Left lung (tissue), 4 donors: ENCODE measurements at regions not wholly inside any gene's neighbourhood (a gene's known extent, or its start where the extent isn't known, plus 50 kb on each side); places are given as distances from the start of the nearest gene placed in this dataset.

Experiments
- ATAC-seq: fragments of 200-7000 bp; cut with Tn5 transposase; one replicate; pipeline ENCODE4 v1.9.1; 2020; ENCODE audit warnings: moderate library complexity
- DNase-seq, 4 donors: peaks; one replicate each; pipeline ENCODE4 v3.0.0-alpha.2; 2013 to 2020
- H3K27ac ChIP-seq, 2 donors: fragments of 200-600 bp; sonication (generic) in 1 of 2; one replicate each; pipeline versions ENCODE4 v1.5.0 to v1.8.0; 2020 to 2021
- H3K27me3 ChIP-seq, 2 donors: fragments of 200-600 bp; sonication (generic) in 1 of 2; one replicate each; pipeline versions ENCODE4 v1.5.0 to v1.8.0; 2020 to 2021
- H3K36me3 ChIP-seq, 2 donors: fragments of 200-600 bp; sonication (generic) in 1 of 2; one replicate each; pipeline versions ENCODE4 v1.5.0 to v1.8.0; 2020 to 2021
- H3K4me1 ChIP-seq, 2 donors: fragments of 200-600 bp; one replicate each; pipeline ENCODE4 v1.8.0; 2021
- H3K4me3 ChIP-seq, 2 donors: fragments of 200-600 bp; sonication (generic) in 1 of 2; one replicate each; pipeline versions ENCODE4 v1.5.0 to v1.8.0; 2020 to 2021; ENCODE audit warnings: mild to moderate bottlenecking in 1 of 2
- H3K9me3 ChIP-seq, 2 donors: fragments of 200-600 bp; sonication (generic) in 1 of 2; one replicate each; pipeline versions ENCODE4 v1.5.0 to v1.8.0; 2020 to 2021
- intact Hi-C, 2 donors: fragments of 100-400 bp; cut with DNase I; formaldehyde crosslinking; loops; one replicate each; pipeline versions ENCODE4 v1.11.2 to v1.14.2; 2022
- TF ChIP-seq, protein P1 (sequence below), 2 donors: fragments of 200-600 bp; sonication (generic) in 1 of 2; IDR thresholded peaks; one replicate each; pipeline versions ENCODE4 v1.5.0 to v1.8.0; 2021; ENCODE audit warnings: antibody characterized with exemption in 2 of 2
- donor health status: DM: no; HTN: yes; CAD: no.
- donor health status: DM: no; HTN: no; CAD: no.

DNA sequence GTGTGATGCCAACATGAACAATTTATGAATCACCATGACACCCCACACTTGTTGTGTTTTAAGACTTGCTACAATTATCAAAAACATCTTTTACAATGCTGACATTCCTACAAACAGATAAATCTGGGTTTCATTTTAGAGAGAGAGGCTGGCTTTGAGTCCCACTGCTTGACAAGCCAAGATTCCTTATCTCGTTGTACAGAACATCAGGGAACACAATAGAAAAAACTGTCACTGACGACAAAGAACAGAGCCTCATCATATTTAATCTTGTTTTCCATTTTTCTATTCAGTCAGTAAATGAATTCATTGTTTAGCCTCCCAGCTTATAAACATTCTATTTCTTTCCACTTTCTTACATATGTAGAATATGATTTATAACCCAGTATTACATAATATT, 461.6 kb upstream of the VSTM2A start:
- no peaks in the 10 kb centered on the region for H3K4me1 ChIP-seq
- DNase-seq (no peak), ATAC-seq (no peak)
- H3K4me3 ChIP-seq, result no peak overlapping the region
- H3K27ac ChIP-seq, result no peak overlapping the region
- no peaks in the 10 kb centered on the region for H3K36me3 ChIP-seq
- H3K27me3 ChIP-seq, result no peaks in the 10 kb centered on the region
- intact Hi-C loops, result no loop called here
- TF ChIP-seq, protein P1, sequence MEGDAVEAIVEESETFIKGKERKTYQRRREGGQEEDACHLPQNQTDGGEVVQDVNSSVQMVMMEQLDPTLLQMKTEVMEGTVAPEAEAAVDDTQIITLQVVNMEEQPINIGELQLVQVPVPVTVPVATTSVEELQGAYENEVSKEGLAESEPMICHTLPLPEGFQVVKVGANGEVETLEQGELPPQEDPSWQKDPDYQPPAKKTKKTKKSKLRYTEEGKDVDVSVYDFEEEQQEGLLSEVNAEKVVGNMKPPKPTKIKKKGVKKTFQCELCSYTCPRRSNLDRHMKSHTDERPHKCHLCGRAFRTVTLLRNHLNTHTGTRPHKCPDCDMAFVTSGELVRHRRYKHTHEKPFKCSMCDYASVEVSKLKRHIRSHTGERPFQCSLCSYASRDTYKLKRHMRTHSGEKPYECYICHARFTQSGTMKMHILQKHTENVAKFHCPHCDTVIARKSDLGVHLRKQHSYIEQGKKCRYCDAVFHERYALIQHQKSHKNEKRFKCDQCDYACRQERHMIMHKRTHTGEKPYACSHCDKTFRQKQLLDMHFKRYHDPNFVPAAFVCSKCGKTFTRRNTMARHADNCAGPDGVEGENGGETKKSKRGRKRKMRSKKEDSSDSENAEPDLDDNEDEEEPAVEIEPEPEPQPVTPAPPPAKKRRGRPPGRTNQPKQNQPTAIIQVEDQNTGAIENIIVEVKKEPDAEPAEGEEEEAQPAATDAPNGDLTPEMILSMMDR (IDR thresholded peaks at IDR 0.05), result no peak
- H3K9me3 ChIP-seq, result peaks cover 0 to 19% of the 10 kb centered on the region in 2 donors

DNA sequence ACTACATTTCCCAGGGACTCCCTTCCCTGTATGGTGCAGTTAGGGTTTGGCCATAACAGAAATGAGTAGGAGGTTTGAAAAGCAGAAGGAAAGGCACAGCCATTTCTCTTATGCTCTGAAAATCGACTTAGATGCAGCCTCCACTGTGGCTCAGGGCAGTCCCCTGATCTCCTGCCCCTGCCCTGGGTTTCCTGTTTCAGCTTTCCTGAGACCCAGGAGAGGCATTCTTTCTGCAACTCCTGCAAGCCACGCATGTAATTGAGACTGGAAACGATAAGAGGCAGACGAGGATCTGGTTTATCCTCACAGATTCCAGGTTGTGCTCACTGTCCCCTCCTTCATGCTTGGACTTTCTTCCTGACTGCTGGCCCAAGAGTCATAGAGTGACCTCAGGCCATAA, 461.2 kb upstream of the VSTM2A start:
- Histone ChIP-seq H3K4me3 (no peak overlapping the region), H3K27ac (no peak overlapping the region), H3K9me3 (peaks cover 0 to 22% of the 10 kb centered on the region in 2 donors), H3K36me3 (no peaks in the 10 kb centered on the region), H3K27me3 (no peaks in the 10 kb centered on the region), H3K4me1 (no peaks in the 10 kb centered on the region)
- TF ChIP-seq, protein P1 (IDR thresholded peaks at IDR 0.05), result no peak
- intact Hi-C loops, result no loop called here
- no peak for DNase-seq
- no peak for ATAC-seq

DNA sequence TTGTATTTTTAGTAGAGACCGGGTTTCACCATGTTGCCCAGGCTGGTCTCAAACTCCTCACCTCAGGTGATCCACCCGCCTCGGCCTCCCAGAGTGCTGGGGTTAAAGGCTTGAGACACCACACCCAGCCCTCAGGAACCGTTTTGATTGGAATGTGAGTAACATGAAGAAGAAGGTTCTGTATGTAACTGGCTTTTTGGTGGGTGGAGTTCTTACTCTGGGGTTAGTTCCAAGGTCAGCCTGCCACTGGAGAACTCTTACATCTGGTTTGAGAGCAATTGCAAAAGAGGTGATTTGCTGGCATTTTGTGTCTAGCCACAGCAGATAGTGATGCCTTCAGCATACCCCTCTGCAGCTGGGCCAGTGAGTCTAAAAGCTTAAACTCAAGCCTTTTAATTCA, 457.8 kb upstream of the VSTM2A start:
- Histone ChIP-seq H3K27ac (no peak overlapping the region), H3K4me1 (no peaks in the 10 kb centered on the region), H3K27me3 (no peaks in the 10 kb centered on the region), H3K9me3 (peaks cover 0 to 31% of the 10 kb centered on the region in 2 donors), H3K36me3 (no peaks in the 10 kb centered on the region), H3K4me3 (no peak overlapping the region)
- intact Hi-C loops, result no loop called here
- DNase-seq (no peak), ATAC-seq (no peak)
- TF ChIP-seq, protein P1 (IDR thresholded peaks at IDR 0.05), result no peak

DNA sequence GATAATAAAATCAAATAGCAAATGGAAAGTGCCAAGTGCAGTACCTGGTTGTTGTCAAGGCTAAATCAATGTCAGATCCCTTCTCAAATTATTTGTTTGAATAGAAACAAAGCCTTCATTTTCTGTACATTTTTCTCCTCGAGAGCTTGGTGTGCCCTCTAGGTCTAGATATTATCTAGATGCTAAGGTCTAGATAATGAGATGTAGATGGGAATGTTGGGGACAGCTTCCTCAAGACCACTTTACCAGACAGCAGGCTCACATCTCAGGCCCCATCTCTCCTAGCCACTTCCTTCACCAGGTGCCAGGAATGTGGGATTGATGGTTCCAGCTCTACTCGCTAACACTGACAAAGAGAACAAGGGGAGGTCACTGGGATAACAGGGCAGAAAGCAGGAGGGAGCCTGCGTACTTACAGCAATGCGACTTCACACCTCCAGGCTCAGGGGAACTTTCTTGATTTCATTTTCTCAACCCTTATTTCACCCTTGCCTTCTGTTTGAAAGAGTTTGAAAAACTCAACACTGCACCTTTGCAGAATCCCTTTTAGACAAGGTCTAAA, 451.4 kb upstream of the VSTM2A start:
- Histone ChIP-seq H3K4me1 (no peaks in the 10 kb centered on the region), H3K36me3 (no peaks in the 10 kb centered on the region), H3K27me3 (no peaks in the 10 kb centered on the region), H3K9me3 (peaks cover 0 to 10% of the 10 kb centered on the region in 2 donors), H3K4me3 (no peak overlapping the region), H3K27ac (no peak overlapping the region)
- ATAC-seq (no peak), DNase-seq (no peak)
- TF ChIP-seq, protein P1 (IDR thresholded peaks at IDR 0.05), result no peak
- intact Hi-C loops, result no loop called here

DNA sequence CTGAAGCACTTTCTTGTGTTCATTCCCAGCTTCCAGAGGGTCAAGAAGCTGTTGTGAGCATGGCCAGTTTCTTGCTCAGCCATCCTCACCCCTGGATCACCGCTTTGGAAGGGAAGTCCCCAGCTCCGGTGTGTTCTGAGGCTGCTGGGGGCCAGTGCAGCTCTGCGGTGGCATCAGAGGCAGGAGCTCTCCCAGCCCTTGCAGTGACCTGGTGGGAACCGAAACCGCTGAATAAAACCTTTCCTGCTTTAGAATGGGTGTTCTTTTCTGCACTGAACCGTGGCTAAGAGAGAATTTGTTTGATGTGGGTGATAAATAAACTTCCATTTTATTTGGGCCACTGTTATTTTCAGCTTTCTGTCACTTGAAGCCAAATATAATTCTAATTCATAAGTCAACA, 450.9 kb upstream of the VSTM2A start:
- Histone ChIP-seq H3K27ac (no peak overlapping the region), H3K4me3 (no peak overlapping the region), H3K36me3 (no peaks in the 10 kb centered on the region), H3K4me1 (no peaks in the 10 kb centered on the region), H3K27me3 (no peaks in the 10 kb centered on the region), H3K9me3 (peaks cover 0 to 11% of the 10 kb centered on the region in 2 donors)
- TF ChIP-seq, protein P1 (IDR thresholded peaks at IDR 0.05), result no peak
- no peak for DNase-seq
- ATAC-seq, result no peak
- intact Hi-C loops, result no loop called here
